Activated naive CD8-positive, alpha-beta T cell treated with anti-CD3 and anti-CD28 coated beads, Interleukin-2, amount 50 U/mL, for 16 hours (primary cell): ENCODE measurements at regions not wholly inside any gene's neighbourhood (a gene's known extent, or its start where the extent isn't known, plus 50 kb on each side); places are given as distances from the start of the nearest gene placed in this dataset.
"Not testable (repeated sequence)": the region's sequence is repeated elsewhere in the genome, so short reads cannot be mapped to it uniquely, and the experiment has no call there.

ENCODE experiments used
- DNase-seq: peaks from one replicate; pipeline ENCODE4 v3.0.0-alpha.2; 2020; ENCODE audit warnings: low read depth, low spot score

DNA sequence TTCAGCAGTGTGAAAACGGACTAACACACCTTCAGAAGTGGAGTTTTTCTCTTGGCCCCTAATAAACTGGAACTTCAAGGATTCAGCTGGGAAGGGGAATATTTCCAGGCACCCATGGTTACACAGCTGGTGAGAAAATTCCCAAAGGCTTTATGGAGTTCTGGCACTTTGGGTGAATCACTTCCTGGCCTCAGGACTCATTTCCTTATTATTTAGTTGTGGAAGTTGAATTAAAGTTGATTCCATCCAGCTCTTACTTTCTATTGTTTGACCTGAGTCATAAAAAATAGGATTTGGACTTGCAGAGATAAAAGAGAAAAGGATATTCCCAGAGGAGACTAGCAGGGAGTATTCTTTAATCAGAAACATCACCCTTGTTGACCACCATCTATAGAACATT, 882.1 kb downstream of the UQCRFS1 start:
- DNase-seq: no peak

DNA sequence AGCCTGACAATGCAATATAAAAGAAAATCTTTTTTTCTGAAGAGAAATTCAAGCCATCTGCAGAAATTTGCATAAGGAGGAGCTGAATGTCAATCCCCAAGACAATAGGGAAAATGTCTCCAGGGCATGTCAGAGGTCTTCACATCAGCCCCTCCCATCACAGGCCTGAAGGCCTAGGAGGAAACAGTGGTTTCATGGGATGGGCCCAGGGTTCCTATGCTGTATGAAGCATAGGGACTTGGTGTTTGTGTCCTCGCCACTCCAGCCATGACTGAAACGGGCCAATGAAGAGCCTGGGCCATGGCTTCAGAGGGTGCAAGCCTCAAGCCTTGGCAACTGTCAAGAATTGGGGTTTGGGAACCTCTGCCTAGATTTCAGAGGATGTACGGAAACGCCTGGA, 883.5 kb downstream of the UQCRFS1 start:
- no peak for DNase-seq

GRCh38 chr19:28327905-28328304, 885.0 kb downstream of the UQCRFS1 start:
- no peak for DNase-seq

DNA sequence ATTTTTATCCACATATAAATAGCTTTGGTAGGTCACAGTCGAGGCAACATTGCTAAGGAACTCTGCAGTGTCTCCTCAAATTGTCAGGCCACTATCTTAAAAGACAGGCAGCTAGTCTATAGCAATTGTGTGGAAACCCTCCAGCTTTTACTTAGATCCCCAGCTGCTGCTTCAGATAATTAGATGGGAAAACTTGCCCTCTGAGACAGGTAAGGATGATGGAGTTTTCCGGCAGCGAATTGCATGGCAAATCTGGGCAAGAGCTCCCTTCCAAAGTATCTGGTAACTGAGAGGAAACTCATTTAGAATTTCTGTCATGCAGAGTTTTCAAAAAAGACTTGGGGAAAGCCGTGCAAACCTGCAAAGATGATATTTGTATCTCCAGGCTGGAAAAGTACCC, 886.2 kb downstream of the UQCRFS1 start:
- DNase-seq: no peak

- DNase-seq: no peak
Measured at GRCh38 chr19:28324275-28325060, 888.5 kb downstream of the UQCRFS1 start.

GRCh38 chr19:28322945-28323344, 890.0 kb downstream of the UQCRFS1 start:
- DNase-seq: no peak

- no peak for DNase-seq
Measured at GRCh38 chr19:28322491-28322890, 890.5 kb downstream of the UQCRFS1 start.

DNA sequence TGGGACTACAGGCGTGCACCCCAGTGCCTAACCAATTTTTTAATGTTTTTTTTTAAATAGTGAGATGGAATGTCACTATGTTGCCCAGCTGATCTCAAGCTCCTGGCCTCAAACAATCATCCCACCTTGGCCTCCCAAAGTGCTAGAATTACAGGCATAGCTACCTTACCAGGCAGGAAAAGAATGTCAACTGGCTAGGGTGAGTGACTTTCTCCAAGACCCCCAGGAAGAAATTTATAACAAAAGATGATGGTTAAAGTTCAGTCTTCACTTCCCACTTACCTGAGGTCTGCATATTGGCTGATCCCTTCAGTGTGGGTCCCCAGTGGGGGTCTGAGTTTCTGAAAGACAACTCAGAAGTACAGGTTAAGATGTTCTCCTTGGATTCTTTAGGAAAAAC, 893.0 kb downstream of the UQCRFS1 start:
- DNase-seq: no peak

- no peak for DNase-seq
Measured at GRCh38 chr19:28319227-28319626, 893.7 kb downstream of the UQCRFS1 start.

GRCh38 chr19:28318469-28319179, 894.3 kb downstream of the UQCRFS1 start:
- no peak for DNase-seq

GRCh38 chr19:28316464-28316863, 896.5 kb downstream of the UQCRFS1 start:
- DNase-seq: no peak

GRCh38 chr19:28314756-28315155, 898.2 kb downstream of the UQCRFS1 start:
- no peak for DNase-seq

GRCh38 chr19:28314287-28314686, 898.7 kb downstream of the UQCRFS1 start:
- no peak for DNase-seq

- no peak for DNase-seq
Measured at GRCh38 chr19:28313633-28314032, 899.3 kb downstream of the UQCRFS1 start.

DNA sequence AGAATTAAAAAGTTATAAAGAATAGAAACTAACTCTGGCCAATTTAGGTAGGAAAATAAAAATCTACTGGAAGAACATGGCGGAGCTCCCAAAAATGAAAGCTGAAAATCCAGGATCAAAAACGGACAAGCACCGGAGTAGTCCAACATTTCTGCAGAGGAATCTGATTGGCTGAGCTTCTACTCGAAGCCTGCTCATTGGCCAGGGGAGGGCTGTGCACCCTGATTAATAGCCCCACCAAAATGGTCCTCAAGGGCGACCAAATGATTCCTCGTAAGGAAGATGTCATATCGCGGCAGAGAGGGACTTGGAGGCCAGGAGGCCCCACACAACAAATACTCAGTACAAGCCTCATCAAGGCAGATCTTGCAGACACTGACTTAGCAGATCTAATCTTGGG, 900.7 kb downstream of the UQCRFS1 start:
- DNase-seq: no peak

- not testable (repeated sequence) for DNase-seq
Measured at GRCh38 chr19:28310829-28311228, 902.1 kb downstream of the UQCRFS1 start.

DNA sequence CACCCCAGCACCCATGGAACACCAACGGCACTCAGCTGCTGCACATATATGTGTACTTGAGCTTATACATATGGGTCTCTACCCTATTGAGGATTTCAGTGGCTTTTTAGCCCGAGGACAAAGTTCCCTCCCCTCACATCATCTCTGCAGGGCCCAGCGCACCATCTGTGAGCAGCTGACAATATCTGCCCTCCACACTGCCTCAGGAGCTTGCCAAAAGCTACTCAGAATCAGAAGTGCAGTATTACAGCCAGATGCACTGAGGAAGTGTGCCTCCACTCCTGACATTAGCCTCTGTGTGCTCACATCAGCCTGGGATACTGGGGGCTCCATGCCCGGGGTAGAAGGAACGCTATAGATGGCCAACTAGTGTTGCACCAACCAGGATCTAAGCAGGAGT, 903.9 kb downstream of the UQCRFS1 start:
- DNase-seq: no peak

DNA sequence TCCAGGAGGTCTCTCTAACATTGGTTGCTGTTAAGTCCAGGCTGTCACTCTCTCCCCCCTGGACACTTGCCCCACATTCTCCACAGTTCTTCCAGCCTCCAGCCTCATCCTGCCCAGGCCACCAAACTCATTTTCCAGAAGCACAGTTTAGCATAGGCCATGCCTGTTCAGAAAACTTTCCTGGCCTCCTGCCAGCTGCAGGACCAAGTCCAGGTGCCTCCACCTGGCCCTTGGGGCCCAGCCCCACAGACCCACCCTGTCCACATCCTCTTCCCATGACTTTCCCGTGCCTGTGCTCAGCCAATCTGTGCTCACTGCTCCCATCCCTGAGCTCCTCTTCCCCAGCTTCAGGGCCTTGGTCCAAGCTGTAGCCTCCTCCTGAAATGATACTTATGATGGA, 905.0 kb downstream of the UQCRFS1 start:
- DNase-seq: no peak

GRCh38 chr19:28307487-28307886, 905.5 kb downstream of the UQCRFS1 start:
- no peak for DNase-seq

- DNase-seq: no peak
Measured at GRCh38 chr19:28305513-28305912, 907.4 kb downstream of the UQCRFS1 start.

GRCh38 chr19:28303502-28303901, 909.4 kb downstream of the UQCRFS1 start:
- no peak for DNase-seq

- no peak for DNase-seq
Measured at GRCh38 chr19:28301961-28302360, 911.0 kb downstream of the UQCRFS1 start.

DNA sequence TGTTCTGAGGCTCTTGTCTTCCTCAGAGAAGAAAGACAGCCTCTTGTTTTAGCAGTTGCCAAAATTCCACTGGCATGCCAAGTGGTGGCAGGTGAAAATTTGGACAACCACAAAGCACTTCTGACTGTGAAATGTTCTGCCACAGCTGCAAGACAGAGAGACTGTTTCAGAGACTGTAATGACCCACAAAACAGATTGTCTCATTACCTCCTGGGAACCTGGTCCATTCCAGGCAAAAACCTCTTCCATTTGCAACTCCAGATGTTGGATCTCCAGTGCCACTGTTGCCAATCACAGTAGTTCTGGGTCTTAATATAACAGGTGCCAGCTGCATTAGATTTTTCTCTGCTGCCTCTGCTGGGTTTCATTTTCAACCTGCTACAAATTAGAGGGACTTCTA, 911.5 kb downstream of the UQCRFS1 start:
- no peak for DNase-seq
